DOHH2 (cell line): ENCODE measurements at regions not wholly inside any gene's neighbourhood (a gene's known extent, or its start where the extent isn't known, plus 50 kb on each side); places are given as distances from the start of the nearest gene placed in this dataset.

Experiments used
- H3F3A ChIP-seq: fragments of 200-600 bp; sonication (generic), shearing (Covaris generic); 2 replicates; pipeline ENCODE4 v1.6.0; 2016; ENCODE audit warnings: antibody characterized with exemption, mild to moderate bottlenecking; ENCODE audit not compliant: control insufficient read depth, insufficient read depth
- H3K27ac ChIP-seq: fragments of 200-600 bp; sonication (generic); 2 replicates; pipeline ENCODE4 v1.5.1; 2014; ENCODE audit warnings: low read depth, mild to moderate bottlenecking, low read length, moderate library complexity
- H3K27me3 ChIP-seq: fragments of 200-600 bp; sonication (generic); 2 replicates; pipeline ENCODE4 v1.6.1; 2014; ENCODE audit warnings: mild to moderate bottlenecking, low read length, mixed read lengths; ENCODE audit not compliant: control insufficient read depth
- H3K36me3 ChIP-seq: fragments of 200-600 bp; sonication (generic); 2 replicates; pipeline ENCODE4 v1.6.1; 2014; ENCODE audit warnings: mild to moderate bottlenecking, low read length, moderate library complexity, mixed read lengths; ENCODE audit not compliant: control insufficient read depth
- H3K4me1 ChIP-seq: fragments of 200-600 bp; sonication (generic); 2 replicates; pipeline ENCODE4 v1.6.1; 2014; ENCODE audit warnings: mild to moderate bottlenecking, low read length, mixed read lengths; ENCODE audit not compliant: control insufficient read depth
- H3K4me2 ChIP-seq: fragments of 200-600 bp; sonication (generic); 2 replicates; pipeline ENCODE4 v1.6.0; 2014; ENCODE audit warnings: mild to moderate bottlenecking, low read length, moderate library complexity
- H3K4me3 ChIP-seq: fragments of 200-600 bp; sonication (generic); 2 replicates; pipeline ENCODE4 v1.5.1; 2014; ENCODE audit warnings: mild to moderate bottlenecking, low read length, mixed read lengths
- H3K79me2 ChIP-seq: fragments of 200-600 bp; sonication (generic); 2 replicates; pipeline ENCODE4 v1.6.1; 2014; ENCODE audit warnings: mild to moderate bottlenecking, low read length, mixed read lengths; ENCODE audit not compliant: control insufficient read depth
- H3K9me2 ChIP-seq: fragments of 200-600 bp; sonication (generic); replicated peaks from 2 replicates; pipeline ENCODE4 v1.6.1; 2014; ENCODE audit warnings: mild to moderate bottlenecking, low read length, mixed read lengths; ENCODE audit not compliant: control insufficient read depth
- H3K9me3 ChIP-seq: fragments of 200-600 bp; sonication (generic); 2 replicates; pipeline ENCODE4 v1.6.1; 2014; ENCODE audit warnings: antibody characterized with exemption, low read length, mixed read lengths; ENCODE audit not compliant: control insufficient read depth, insufficient read depth
- H4K20me1 ChIP-seq: fragments of 200-600 bp; sonication (generic); 2 replicates; pipeline ENCODE4 v1.6.0; 2014; ENCODE audit warnings: low read depth, mild to moderate bottlenecking, antibody characterized with exemption, low read length, moderate library complexity; ENCODE audit not compliant: control insufficient read depth, insufficient read depth
- CTCF ChIP-seq: fragments of 200-600 bp; sonication (generic); IDR thresholded peaks from one replicate; pipeline ENCODE4 v1.5.1; 2014; ENCODE audit warnings: antibody characterized with exemption, mild to moderate bottlenecking, low read depth, low read length; ENCODE audit not compliant: poor library complexity, severe bottlenecking
- EZH2phosphoT487 ChIP-seq: fragments of 200-600 bp; sonication (generic); IDR thresholded peaks from 2 replicates; pipeline ENCODE4 v1.6.1; 2017; ENCODE audit warnings: borderline replicate concordance, mild to moderate bottlenecking, antibody characterized with exemption, low read length, moderate library complexity, mixed read lengths

- H3K27me3 ChIP-seq: no peaks in the 10 kb centered on the region
- H3K9me3 ChIP-seq: no peaks in the 10 kb centered on the region
- H3K36me3 ChIP-seq: no peaks in the 10 kb centered on the region
- H3F3A ChIP-seq: no peaks in the 10 kb centered on the region
- H3K79me2 ChIP-seq: no peaks in the 10 kb centered on the region
- no peak overlapping the region for H3K4me3 ChIP-seq
- no peaks in the 10 kb centered on the region for H3K9me2 ChIP-seq
- TF ChIP-seq CTCF (no peak), EZH2phosphoT487 (no peak)
- H3K4me1 ChIP-seq: no peaks in the 10 kb centered on the region
- H3K4me2 ChIP-seq: no peak overlapping the region
- no peak overlapping the region for H3K27ac ChIP-seq
- H4K20me1 ChIP-seq: no peaks in the 10 kb centered on the region
Measured at GRCh38 chr11:103807806-103808205, 228.6 kb upstream of the DDI1 start.

GRCh38 chr11:103808252-103808651 is 228.2 kb upstream of the DDI1 start:
- Histone ChIP-seq H3K4me1 (no peaks in the 10 kb centered on the region), H3K4me3 (no peak overlapping the region), H3K79me2 (no peaks in the 10 kb centered on the region), H4K20me1 (no peaks in the 10 kb centered on the region), H3K27ac (no peak overlapping the region), H3K9me3 (no peaks in the 10 kb centered on the region), H3K9me2 (no peaks in the 10 kb centered on the region), H3F3A (no peaks in the 10 kb centered on the region), H3K36me3 (no peaks in the 10 kb centered on the region), H3K27me3 (no peaks in the 10 kb centered on the region), H3K4me2 (no peak overlapping the region)
- TF ChIP-seq CTCF: no peak
- TF ChIP-seq EZH2phosphoT487: no peak

GRCh38 chr11:103811870-103812455 is 224.5 kb upstream of the DDI1 start:
- no peaks in the 10 kb centered on the region for H4K20me1 ChIP-seq
- no peak overlapping the region for H3K27ac ChIP-seq
- no peak overlapping the region for H3K4me2 ChIP-seq
- H3K27me3 ChIP-seq: no peaks in the 10 kb centered on the region
- H3K79me2 ChIP-seq: no peaks in the 10 kb centered on the region
- H3F3A ChIP-seq: no peaks in the 10 kb centered on the region
- H3K9me2 ChIP-seq: no peaks in the 10 kb centered on the region
- no peak for TF ChIP-seq CTCF
- TF ChIP-seq EZH2phosphoT487: no peak
- no peaks in the 10 kb centered on the region for H3K9me3 ChIP-seq
- H3K4me1 ChIP-seq: no peaks in the 10 kb centered on the region
- no peaks in the 10 kb centered on the region for H3K36me3 ChIP-seq
- no peak overlapping the region for H3K4me3 ChIP-seq
